Panc1 (cell line): ENCODE measurements at regions not wholly inside any gene's neighbourhood (a gene's known extent, or its start where the extent isn't known, plus 50 kb on each side); places are given as distances from the start of the nearest gene placed in this dataset.
"Not testable (repeated sequence)": the region's sequence is repeated elsewhere in the genome, so short reads cannot be mapped to it uniquely, and the experiment has no call there.

Experiments used
- ATAC-seq: fragments of 200-7000 bp; cut with Tn5 transposase; 2 replicates; pipeline ENCODE4 v1.9.1; 2020; ENCODE audit warnings: mild to moderate bottlenecking, moderate library complexity
- BruUV-seq: library from RNA; stranded (reverse); fragments of 400-500 nt; replicated peaks from 2 replicates; lab custom pipeline; 2021; lab: Mats Ljungman, UMichigan
- CTCF ChIA-PET: fragments of 300-600 bp; sonication (Branson Sonifier 250); formaldehyde crosslinking; loops from one replicate; lab custom pipeline; 2022; ENCODE audit warnings: antibody characterized with exemption; lab: Charles Lee
- POLR2A ChIA-PET: fragments of 300-600 bp; sonication (Branson Sonifier 250); formaldehyde crosslinking; loops from one replicate; lab custom pipeline; 2022; ENCODE audit warnings: antibody characterized with exemption; lab: Charles Lee
- DNase-seq: peaks from one replicate; pipeline ENCODE4 v3.0.0-alpha.2; 2010; ENCODE audit warnings: low read depth, low spot score
- H3K27ac ChIP-seq: 2 replicates; pipeline ENCODE4 v1.5.1; 2011; ENCODE audit warnings: mild to moderate bottlenecking, low read length, inconsistent platforms
- H3K27me3 ChIP-seq: fragments of 200-500 bp; sonication (Bioruptor generic); 2 replicates; pipeline ENCODE4 v1.6.0; 2014; ENCODE audit warnings: low read length, inconsistent platforms; ENCODE audit not compliant: control insufficient read depth, insufficient read depth
- H3K36me3 ChIP-seq: fragments of 200-500 bp; sonication (Bioruptor generic); 2 replicates; pipeline ENCODE4 v1.5.1; 2014; ENCODE audit warnings: inconsistent platforms, mild to moderate bottlenecking, low read length, moderate library complexity; ENCODE audit not compliant: control insufficient read depth, insufficient read depth
- H3K4me1 ChIP-seq: 2 replicates; pipeline ENCODE4 v1.5.1; 2011; ENCODE audit warnings: inconsistent platforms, mild to moderate bottlenecking, low read length, moderate library complexity; ENCODE audit not compliant: control insufficient read depth, insufficient read depth
- H3K4me3 ChIP-seq, 2 experiments: 2 replicates each; pipeline ENCODE4 v1.5.1; 2011 to 2012; ENCODE audit warnings: low read depth in 2 of 2, low read length in 2 of 2, mild to moderate bottlenecking in 2 of 2, inconsistent platforms in 1 of 2, moderate library complexity in 1 of 2
- H3K9me3 ChIP-seq: fragments of 200-500 bp; sonication (Bioruptor generic); 2 replicates; pipeline ENCODE4 v1.5.1; 2014; ENCODE audit warnings: low read depth, mild to moderate bottlenecking, inconsistent platforms, low read length, moderate library complexity; ENCODE audit not compliant: control insufficient read depth, insufficient read depth
- in situ Hi-C: cut with HindIII; loops from 2 replicates; pipeline ENCODE4 v1.10.0; 2016; ENCODE audit warnings: low sequenced_read_pairs, low pct_unique_long_range_greater_than_20kb
- intact Hi-C: fragments of 100-400 bp; cut with micrococcal nuclease; formaldehyde crosslinking; loops from one replicate; pipeline ENCODE4 v1.10.0; 2022; ENCODE audit not compliant: unreplicated experiment

- not testable (repeated sequence) for BruUV-seq
Measured at GRCh38 chr9:66794769-66795168, 105.8 kb upstream of the ZNF658 start.

GRCh38 chr9:66795723-66796503 lies 104.6 kb upstream of the ZNF658 start:
- BruUV-seq, ATAC-seq, CTCF ChIA-PET, in situ Hi-C loops, H3K36me3 ChIP-seq, H3K4me1 ChIP-seq, H3K27me3 ChIP-seq, H3K4me3 ChIP-seq, H3K27ac ChIP-seq, intact Hi-C loops, H3K9me3 ChIP-seq, DNase-seq, POLR2A ChIA-PET: not testable (repeated sequence)

More at GRCh38 chr9:66794769-66795168, 105.8 kb upstream of the ZNF658 start:
- H3K4me3 ChIP-seq, DNase-seq, H3K9me3 ChIP-seq, H3K4me1 ChIP-seq, H3K27me3 ChIP-seq, CTCF ChIA-PET, H3K27ac ChIP-seq, H3K36me3 ChIP-seq, in situ Hi-C loops, ATAC-seq, POLR2A ChIA-PET, intact Hi-C loops: not testable (repeated sequence)

GRCh38 chr9:66797905-66798616 lies 102.5 kb upstream of the ZNF658 start:
- H3K4me1 ChIP-seq, ATAC-seq, DNase-seq, H3K27ac ChIP-seq, in situ Hi-C loops, H3K4me3 ChIP-seq, H3K36me3 ChIP-seq, H3K27me3 ChIP-seq, BruUV-seq, CTCF ChIA-PET, intact Hi-C loops, H3K9me3 ChIP-seq, POLR2A ChIA-PET: not testable (repeated sequence)

DNA sequence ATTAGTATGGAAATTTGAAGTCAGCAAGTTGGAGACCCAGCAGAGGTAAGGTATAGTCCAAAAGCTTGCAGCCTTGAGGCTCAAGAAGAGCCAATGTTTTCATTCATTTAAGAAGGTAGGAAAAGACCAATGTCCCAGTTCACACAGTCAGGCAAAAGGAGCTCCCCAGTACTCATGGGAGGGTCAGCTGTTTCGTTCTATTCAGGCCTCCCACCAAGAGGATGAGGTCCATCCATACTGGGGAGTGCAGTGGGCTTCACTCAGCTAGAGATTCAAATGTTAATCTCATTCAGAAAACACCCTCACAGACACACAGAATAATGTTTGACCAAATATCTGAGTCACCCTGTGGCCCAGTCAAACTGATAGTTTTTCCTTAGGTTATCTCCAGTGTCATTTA lies 96.9 kb upstream of the ZNF658 start:
- CTCF ChIA-PET, H3K27me3 ChIP-seq, in situ Hi-C loops, H3K4me3 ChIP-seq, H3K27ac ChIP-seq, H3K4me1 ChIP-seq, ATAC-seq, H3K36me3 ChIP-seq, BruUV-seq, DNase-seq, POLR2A ChIA-PET, H3K9me3 ChIP-seq, intact Hi-C loops: not testable (repeated sequence)

DNA sequence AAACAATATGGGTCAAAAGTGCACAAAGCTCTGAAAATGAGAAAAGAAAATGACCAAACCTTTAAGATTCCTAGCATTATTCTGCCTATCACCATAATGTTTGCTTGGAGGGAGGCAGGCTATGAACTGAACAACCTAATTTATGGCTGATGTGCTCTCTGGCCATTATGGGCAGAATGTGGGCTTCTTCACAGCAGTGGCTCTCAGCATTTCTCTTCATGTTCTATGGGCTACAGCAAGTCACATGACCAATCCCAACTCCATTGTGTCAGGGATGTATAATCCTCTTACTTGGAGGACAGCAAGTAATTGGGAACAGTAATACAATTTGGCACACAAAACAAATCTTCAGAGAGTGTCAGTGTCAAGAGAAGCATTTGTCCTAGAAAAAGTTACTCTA lies 90.3 kb upstream of the ZNF658 start:
- DNase-seq, H3K4me3 ChIP-seq, in situ Hi-C loops, ATAC-seq, BruUV-seq, H3K36me3 ChIP-seq, H3K27ac ChIP-seq, H3K27me3 ChIP-seq, H3K4me1 ChIP-seq, CTCF ChIA-PET, POLR2A ChIA-PET, intact Hi-C loops, H3K9me3 ChIP-seq: not testable (repeated sequence)

- CTCF ChIA-PET, POLR2A ChIA-PET, intact Hi-C loops, ATAC-seq, H3K4me1 ChIP-seq, H3K9me3 ChIP-seq, BruUV-seq, H3K4me3 ChIP-seq, H3K36me3 ChIP-seq, in situ Hi-C loops, H3K27ac ChIP-seq, H3K27me3 ChIP-seq, DNase-seq: not testable (repeated sequence)
Measured at GRCh38 chr9:66812367-66812766, 88.2 kb upstream of the ZNF658 start.

DNA sequence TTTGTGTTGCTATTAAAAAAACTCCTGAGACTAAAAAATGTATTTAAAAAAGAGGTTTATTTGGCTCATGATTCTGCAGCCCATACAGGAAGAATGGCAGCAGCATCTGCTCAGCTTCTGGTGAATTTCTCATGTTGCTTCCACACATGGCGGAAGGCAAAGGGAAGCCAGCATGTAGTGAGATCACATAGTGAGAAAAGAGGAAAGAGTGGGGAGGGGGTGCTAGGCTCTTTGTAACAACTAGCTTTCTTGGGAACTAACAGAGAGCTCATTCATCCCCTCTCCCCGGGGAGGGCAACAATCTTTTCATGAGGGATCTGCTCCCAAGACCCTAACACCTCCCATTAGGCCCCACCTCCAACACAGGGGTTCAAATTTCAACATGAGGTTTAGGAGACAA lies 87.6 kb upstream of the ZNF658 start:
- H3K27me3 ChIP-seq, H3K4me3 ChIP-seq, in situ Hi-C loops, ATAC-seq, DNase-seq, H3K36me3 ChIP-seq, H3K27ac ChIP-seq, POLR2A ChIA-PET, H3K4me1 ChIP-seq, intact Hi-C loops, H3K9me3 ChIP-seq, CTCF ChIA-PET, BruUV-seq: not testable (repeated sequence)
